RWPE2 (cell line): ENCODE measurements at regions not wholly inside any gene's neighbourhood (a gene's known extent, or its start where the extent isn't known, plus 50 kb on each side); places are given as distances from the start of the nearest gene placed in this dataset.

Experiments used
- ATAC-seq: fragments of 200-7000 bp; cut with Tn5 transposase; 3 replicates; pipeline ENCODE4 v1.9.1; 2021; ENCODE audit warnings: low read depth
- DNase-seq: peaks from one replicate; pipeline ENCODE4 v3.0.0-alpha.2; 2020; ENCODE audit warnings: low spot score
- H3K27ac ChIP-seq: fragments of 450-650 bp; 2 replicates; pipeline ENCODE4 v1.5.1; 2017; ENCODE audit warnings: mild to moderate bottlenecking; ENCODE audit not compliant: poor library complexity, severe bottlenecking
- H3K27me3 ChIP-seq: fragments of 250-450 bp; sonication (Bioruptor Pico); 2 replicates; pipeline ENCODE4 v1.5.1; 2021; ENCODE audit warnings: mild to moderate bottlenecking, moderate library complexity; ENCODE audit not compliant: insufficient read depth, poor library complexity, severe bottlenecking
- H3K36me3 ChIP-seq: fragments of 250-450 bp; sonication (Bioruptor Pico); 2 replicates; pipeline ENCODE4 v1.5.1; 2020; ENCODE audit warnings: low read depth, mild to moderate bottlenecking, moderate library complexity
- H3K4me1 ChIP-seq: fragments of 250-450 bp; sonication (Bioruptor Pico); 2 replicates; pipeline ENCODE4 v1.5.1; 2021; ENCODE audit warnings: mild to moderate bottlenecking, moderate library complexity; ENCODE audit not compliant: insufficient read depth, poor library complexity, severe bottlenecking
- H3K4me3 ChIP-seq: fragments of 250-450 bp; sonication (Bioruptor Pico); 2 replicates; pipeline ENCODE4 v1.5.1; 2021; ENCODE audit warnings: mild to moderate bottlenecking, moderate library complexity; ENCODE audit not compliant: severe bottlenecking
- H3K9me3 ChIP-seq: fragments of 250-450 bp; sonication (Bioruptor Pico); 2 replicates; pipeline ENCODE4 v1.5.1; 2021; ENCODE audit warnings: mild to moderate bottlenecking, moderate library complexity; ENCODE audit not compliant: severe bottlenecking
- CTCF ChIP-seq: fragments of 450-650 bp; IDR thresholded peaks from one replicate; pipeline ENCODE4 v1.5.1; 2017; ENCODE audit warnings: mild to moderate bottlenecking, moderate library complexity; ENCODE audit not compliant: poor library complexity, severe bottlenecking

GRCh38 chr3:22627993-22628499, 575.1 kb upstream of the UBE2E2 start:
- no peak overlapping the region for H3K4me3 ChIP-seq
- ATAC-seq: no peak
- H3K27ac ChIP-seq: no peak overlapping the region
- no peaks in the 10 kb centered on the region for H3K4me1 ChIP-seq
- no peak for TF ChIP-seq CTCF
- no peaks in the 10 kb centered on the region for H3K36me3 ChIP-seq
- no peaks in the 10 kb centered on the region for H3K27me3 ChIP-seq
- DNase-seq: no peak
- no peaks in the 10 kb centered on the region for H3K9me3 ChIP-seq

GRCh38 chr3:22632536-22632935, 570.6 kb upstream of the UBE2E2 start:
- no peaks in the 10 kb centered on the region for H3K27me3 ChIP-seq
- no peak for DNase-seq
- no peak for ATAC-seq
- H3K9me3 ChIP-seq: no peaks in the 10 kb centered on the region
- H3K4me3 ChIP-seq: no peak overlapping the region
- H3K4me1 ChIP-seq: no peaks in the 10 kb centered on the region
- no peak for TF ChIP-seq CTCF
- no peaks in the 10 kb centered on the region for H3K36me3 ChIP-seq
- no peak overlapping the region for H3K27ac ChIP-seq

- Histone ChIP-seq H3K27ac (no peak overlapping the region), H3K9me3 (no peaks in the 10 kb centered on the region), H3K4me3 (no peak overlapping the region), H3K27me3 (no peaks in the 10 kb centered on the region), H3K36me3 (no peaks in the 10 kb centered on the region), H3K4me1 (no peaks in the 10 kb centered on the region)
- ATAC-seq (no peak), DNase-seq (no peak)
- TF ChIP-seq CTCF: no peak
Observed at GRCh38 chr3:22634433-22634832, 568.7 kb upstream of the UBE2E2 start.

- Histone ChIP-seq H3K9me3 (no peaks in the 10 kb centered on the region), H3K36me3 (no peaks in the 10 kb centered on the region), H3K27me3 (no peaks in the 10 kb centered on the region), H3K4me3 (no peak overlapping the region), H3K4me1 (no peaks in the 10 kb centered on the region), H3K27ac (no peak overlapping the region)
- DNase-seq (no peak), ATAC-seq (no peak)
- no peak for TF ChIP-seq CTCF
Observed at GRCh38 chr3:22659651-22660475, 543.3 kb upstream of the UBE2E2 start.

GRCh38 chr3:22660606-22661005, 542.5 kb upstream of the UBE2E2 start:
- no peaks in the 10 kb centered on the region for H3K36me3 ChIP-seq
- H3K27me3 ChIP-seq: no peaks in the 10 kb centered on the region
- no peak for TF ChIP-seq CTCF
- DNase-seq (no peak), ATAC-seq (no peak)
- H3K9me3 ChIP-seq: no peaks in the 10 kb centered on the region
- H3K4me3 ChIP-seq: no peak overlapping the region
- no peaks in the 10 kb centered on the region for H3K4me1 ChIP-seq
- H3K27ac ChIP-seq: no peak overlapping the region
